NT2/D1 (cell line): ENCODE measurements at regions not wholly inside any gene's neighbourhood (a gene's known extent, or its start where the extent isn't known, plus 50 kb on each side); places are given as distances from the start of the nearest gene placed in this dataset.

Experiments
- SUZ12 ChIP-seq: IDR thresholded peaks from 2 replicates; pipeline ENCODE4 v1.6.1; 2011; ENCODE audit not compliant: insufficient read length, insufficient read depth; ENCODE audit errors: extremely low read depth
- YY1 ChIP-seq: IDR thresholded peaks from 2 replicates; pipeline ENCODE4 v1.6.1; 2011; ENCODE audit not compliant: insufficient read length, insufficient read depth

GRCh38 chr15:93190238-93190637, 101.2 kb upstream of the RGMA start:
- TF ChIP-seq SUZ12 (no peak), YY1 (no peak)
